IPS-NIHi7 (cell line): ENCODE measurements at regions not wholly inside any gene's neighbourhood (a gene's known extent, or its start where the extent isn't known, plus 50 kb on each side); places are given as distances from the start of the nearest gene placed in this dataset.
"Not testable (repeated sequence)": the region's sequence is repeated elsewhere in the genome, so short reads cannot be mapped to it uniquely, and the experiment has no call there.

Experiments
- DNase-seq: peaks from one replicate; pipeline ENCODE4 v3.0.0; 2012; ENCODE audit warnings: mixed read lengths; ENCODE audit errors: extremely low spot score

DNA sequence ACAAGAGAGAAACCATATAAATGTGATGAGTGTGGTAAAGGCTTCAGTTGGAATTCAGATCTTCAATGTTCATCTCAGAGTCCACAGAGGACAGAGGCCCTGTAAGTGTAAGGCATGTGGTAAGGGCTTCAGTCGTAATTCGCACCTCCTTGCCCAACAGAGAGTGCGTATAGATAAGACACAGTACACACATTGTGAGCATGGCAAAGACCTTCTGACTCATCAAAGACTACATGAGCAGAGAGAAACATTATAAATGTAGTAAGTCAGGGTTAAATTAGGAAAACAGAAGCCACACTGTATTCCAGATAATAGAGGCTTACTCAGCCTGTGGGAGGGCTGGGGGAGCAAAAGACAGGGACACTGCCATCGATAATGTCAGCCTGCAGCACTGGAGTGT lies 98.1 kb upstream of the GPR39 start:
- not testable (repeated sequence) for DNase-seq

DNA sequence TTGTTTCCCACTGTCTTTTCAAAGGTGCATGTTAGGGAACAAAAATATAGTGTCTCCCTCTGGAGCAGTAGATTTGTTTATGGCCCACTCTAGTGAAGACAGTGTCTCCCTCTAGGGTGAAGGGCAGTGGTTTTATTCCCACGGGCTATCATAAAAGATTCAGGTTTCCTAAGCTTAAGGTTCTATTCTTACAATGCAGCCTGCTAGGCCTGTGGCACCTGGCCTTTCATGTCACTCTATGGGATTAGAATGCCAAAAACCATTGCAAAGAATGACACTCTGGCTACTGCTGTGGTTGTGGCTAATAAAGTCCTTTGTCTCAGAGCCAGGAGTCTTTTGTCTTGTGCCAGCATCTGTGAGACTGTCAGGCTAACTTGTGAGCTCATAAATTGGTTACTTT lies 92.6 kb upstream of the GPR39 start:
- DNase-seq, result not testable (repeated sequence)

DNA sequence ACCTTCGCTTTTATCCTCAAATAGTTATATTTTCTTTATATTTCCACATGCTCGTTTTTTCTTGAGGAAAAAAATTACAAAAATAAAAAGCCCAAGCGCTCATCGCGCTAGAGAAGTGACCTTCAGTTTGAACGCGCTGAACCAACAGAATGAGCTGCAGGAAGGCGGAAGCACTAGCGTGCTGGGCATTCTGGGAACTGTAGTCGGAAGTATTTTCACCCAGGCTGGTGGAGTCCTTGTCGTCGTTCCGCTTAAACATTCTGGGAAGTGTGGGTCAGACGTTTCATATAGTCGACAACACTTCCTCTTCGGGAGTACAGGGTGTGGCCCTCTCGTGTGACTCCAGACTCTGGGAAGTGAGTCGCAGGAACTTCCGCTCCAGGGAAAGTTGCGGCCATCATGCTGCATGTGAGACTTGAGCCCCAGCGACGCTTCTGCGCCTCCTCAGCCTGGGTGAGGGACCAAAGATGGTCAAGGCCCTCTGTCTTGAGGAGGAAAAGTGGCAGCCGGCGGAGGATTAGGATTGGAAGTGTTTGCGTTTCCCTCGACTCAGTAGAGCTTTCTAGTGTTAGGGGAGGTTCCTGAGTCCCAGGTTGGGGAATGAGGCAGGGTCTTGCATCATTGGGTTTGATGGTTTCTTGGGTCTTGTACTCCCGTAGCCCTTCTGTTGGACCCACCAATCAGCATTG lies 84.1 kb upstream of the GPR39 start:
- DNase-seq, result not testable (repeated sequence)

DNA sequence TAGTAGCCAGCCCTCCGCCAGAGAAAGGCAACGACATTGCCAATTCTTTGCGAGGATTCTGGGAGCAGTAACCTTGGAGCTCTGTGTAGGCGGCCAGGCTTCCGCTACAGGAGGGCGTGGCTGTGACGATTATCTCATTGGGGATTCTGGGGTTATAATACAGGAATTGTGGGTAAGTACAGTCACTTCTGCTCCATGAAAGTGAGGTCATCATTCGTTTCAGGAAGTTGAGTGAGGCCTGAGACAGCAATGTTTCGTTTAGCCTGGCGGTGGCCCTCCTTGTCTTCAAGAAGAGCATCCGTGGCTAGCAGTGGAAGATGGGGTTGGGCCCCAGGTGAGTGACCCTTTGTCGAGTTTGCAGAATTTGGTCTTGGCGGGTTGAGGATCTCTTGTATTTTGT lies 79.5 kb upstream of the GPR39 start:
- DNase-seq, result not testable (repeated sequence)

DNA sequence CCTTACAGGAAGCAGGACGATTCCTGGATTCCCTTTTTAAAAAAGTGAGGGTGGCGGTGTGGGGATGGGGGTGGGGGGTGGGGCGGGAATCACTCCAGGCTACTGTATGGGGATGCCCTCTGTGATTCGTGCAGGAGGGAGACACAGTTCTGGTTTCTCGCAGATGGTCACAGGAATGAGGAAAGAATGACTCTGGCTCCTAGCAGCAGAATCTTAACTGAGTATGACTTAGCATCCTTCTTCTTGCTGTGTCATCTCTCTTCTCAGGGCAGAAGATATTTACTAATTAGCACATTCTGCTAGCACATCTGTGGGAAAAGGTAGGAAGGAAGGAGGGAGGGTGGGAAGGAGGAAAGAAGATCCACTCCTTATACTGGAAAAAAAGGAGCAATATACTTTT lies 78.8 kb upstream of the GPR39 start:
- peak; percentile 3 for DNase-seq

DNA sequence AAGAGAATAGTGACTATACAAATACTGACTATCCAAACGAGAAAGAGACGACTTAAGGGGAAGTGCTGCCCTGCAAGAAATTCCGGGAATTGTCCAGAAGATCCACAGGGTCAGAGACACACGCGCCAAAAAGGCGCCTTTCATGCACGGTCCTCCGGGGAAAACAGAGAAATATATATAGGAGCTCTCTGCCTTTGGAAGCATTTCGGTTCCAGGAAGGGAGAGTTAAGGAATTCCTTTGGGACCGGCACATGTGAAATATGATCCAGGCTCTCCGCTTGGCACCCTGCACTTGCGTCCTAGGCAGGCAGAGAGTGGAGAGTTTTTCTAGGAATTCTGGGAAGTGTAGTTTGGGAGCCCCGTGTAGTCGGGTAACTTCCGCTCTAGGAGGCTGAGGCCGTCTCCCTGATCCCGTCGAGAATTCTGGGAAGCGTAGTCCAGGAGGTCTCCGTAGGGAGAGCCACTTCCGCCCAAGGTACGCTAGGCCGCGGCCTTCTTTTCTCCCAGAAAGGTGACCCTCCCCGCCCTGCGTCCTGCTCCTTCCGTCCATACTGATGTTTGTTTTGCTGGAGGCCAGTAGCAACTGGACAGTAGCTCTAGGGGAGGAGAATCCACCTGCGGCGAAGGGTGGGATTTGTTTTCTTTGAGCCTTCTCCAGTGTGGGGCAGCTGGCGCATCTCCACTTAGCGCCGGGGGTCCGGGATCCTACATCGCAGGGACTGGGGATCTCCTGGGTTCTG lies 69.4 kb upstream of the GPR39 start:
- DNase-seq, result not testable (repeated sequence)

DNA sequence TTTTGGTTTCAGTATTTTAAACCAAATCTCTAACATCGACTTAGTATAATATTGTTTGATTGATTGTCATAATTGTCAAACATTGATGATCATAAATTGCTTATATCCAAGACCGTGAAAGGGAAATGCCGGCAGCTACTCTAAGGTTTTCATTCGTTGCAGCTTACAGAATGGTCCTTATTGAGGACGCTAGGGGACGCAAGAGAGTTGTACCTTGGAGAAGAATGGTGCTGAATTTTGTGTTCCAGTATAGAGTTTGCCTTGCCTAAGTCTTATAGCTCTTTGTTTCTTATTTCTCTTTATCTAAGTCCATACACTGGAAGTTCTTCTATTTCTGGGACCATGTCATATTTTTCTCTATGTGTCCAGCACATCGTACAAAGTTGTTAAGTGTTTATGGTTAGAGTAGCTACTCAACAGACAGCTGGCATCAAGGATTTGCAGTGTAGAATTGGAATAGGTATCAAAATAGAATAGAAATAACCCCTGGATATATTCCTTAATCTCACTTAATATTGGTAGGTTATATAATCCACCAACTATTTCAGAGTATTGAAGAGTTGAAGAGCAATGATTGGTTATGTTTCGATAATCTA lies 67.4 kb upstream of the GPR39 start:
- not testable (repeated sequence) for DNase-seq

DNA sequence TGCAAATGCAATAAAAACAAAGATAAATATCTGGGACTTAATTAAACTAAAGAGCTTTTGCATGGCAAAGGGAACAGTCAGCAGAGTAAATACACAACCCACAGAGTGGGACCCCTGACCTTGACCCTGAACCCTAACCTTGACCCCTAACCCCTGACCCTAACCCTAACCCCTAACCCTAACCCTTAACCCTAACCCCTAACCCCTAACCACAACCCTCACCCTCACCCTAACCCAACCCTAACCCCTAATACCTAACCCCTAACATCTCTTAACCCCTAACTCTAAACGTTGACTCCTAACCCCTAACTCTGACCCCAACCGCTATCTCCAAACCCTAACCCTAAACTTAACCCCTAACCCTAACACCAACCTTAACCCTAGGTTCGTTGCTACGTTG lies 64.9 kb upstream of the GPR39 start:
- DNase-seq, result not testable (repeated sequence)

DNA sequence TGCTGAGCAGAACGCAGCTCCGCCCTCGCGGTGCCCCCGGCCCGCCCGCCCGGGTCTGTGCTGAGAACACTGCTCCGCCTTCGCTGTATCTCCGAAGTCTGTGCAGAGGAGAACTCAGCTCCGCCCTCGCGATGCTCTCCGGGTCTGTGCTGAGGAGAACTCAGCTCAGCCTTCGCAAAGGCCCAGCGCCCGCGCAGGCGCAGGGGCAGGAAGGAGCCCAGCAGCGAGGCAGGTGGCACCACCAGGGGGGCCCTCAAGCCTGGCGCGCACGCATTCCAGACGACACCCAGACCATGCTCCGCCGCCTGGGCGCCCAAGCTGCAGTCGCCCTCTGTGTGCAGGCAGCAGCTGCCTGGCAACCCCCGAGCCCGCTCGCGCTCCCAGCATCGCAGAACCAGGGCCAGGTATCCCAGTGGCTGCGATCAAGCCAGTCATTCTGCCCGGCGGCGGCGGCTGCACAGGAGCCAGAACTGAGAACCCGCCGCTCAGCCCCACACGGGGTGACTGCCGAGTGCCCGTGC lies 64.1 kb upstream of the GPR39 start:
- not testable (repeated sequence) for DNase-seq

DNA sequence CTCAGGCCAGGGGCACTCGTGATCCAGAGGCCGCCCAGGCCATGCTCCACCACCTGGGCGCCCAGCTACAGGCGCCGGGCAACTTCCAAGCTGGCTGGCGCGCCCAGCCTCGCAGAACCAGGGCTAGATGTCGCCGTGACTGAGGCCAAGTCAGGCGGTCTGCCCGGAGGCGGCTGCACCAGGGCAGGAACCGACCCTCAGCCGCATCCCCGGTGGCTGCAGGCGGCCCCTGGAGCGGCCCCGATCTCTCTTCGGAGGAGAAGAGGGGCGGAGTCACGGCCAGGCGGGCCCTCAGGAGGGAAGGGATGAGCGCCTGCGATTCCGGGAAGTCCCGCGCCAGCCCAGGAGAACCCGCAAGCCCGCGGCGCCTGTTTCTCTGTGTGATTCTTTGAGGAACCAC lies 63.2 kb upstream of the GPR39 start:
- DNase-seq, result peak; percentile 23

DNA sequence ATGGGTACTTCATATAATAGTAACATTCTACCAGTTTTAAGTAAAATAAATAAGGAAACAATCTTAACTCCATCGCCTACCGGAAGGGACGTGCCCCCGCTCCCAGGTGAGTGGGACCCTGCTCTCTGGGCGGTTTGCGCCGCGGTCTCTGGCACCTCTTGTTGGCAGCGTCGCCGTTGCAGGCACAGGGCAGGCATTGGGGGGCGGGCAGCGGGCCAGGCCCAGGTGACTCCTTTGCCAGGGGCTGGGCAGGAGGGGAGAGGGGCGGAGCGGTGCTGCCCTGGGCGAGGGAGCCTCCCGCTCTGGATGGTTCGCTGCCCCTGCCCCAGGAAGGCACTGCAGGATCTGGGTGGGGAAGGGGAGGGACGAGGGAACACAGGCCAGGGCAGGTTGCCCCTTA lies 55.6 kb upstream of the GPR39 start:
- DNase-seq, result not testable (repeated sequence)

DNA sequence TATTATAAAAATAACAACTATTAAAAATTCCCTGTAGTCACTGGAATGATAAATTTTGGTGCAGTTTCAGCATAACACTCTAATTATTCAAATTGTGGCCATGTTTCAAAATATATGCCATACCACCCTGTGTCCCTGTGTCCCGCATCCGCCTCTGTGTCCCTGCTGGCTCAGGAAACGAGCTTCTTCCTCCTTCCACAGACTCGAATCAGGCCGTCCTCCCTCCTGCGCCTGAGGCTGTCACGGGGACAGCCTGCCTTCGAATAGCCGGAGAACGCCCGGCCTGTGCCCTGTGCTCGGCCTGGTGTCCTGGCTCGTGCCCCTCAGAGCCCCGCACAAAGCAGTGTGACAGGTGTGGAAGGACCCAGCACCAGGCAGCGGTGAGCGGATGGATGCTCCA lies 55.1 kb upstream of the GPR39 start:
- not testable (repeated sequence) for DNase-seq

DNA sequence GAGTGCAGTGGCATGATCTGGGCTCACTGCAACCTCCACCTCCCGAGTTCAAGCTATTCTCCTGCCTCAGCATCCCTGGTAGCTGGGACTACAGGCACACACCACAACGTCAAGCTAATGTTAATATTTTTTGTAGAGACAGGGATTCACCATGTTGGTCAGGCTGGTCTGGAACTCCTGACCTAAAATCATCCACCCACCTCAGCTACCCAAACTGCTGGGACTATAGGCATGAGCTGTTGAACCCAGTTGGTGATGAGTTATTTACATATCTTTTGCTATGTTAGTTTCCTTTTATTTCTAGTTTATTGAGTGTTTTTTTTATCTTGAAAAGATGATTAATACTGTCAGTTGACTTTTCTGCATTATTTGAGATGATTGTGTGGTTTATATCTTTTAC lies 53.3 kb upstream of the GPR39 start:
- not testable (repeated sequence) for DNase-seq

DNA sequence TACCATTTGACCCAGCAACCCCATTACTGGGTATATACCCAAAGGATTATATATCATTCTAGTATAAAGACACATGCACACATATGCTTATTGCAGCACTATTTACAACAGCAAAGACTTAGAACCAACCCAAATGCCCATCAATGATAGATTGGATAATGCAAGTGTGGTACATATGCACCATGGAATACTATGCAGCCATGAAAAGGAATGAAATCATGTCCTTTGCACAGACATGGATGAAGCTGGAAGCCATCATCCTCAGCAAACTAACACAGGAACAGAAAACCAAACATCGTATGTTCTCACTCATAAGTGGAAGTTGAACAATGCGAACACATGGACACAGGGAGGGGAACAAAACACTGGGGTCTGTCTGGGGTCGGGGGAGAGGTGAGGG lies 50.6 kb upstream of the GPR39 start:
- DNase-seq, result not testable (repeated sequence)

DNA sequence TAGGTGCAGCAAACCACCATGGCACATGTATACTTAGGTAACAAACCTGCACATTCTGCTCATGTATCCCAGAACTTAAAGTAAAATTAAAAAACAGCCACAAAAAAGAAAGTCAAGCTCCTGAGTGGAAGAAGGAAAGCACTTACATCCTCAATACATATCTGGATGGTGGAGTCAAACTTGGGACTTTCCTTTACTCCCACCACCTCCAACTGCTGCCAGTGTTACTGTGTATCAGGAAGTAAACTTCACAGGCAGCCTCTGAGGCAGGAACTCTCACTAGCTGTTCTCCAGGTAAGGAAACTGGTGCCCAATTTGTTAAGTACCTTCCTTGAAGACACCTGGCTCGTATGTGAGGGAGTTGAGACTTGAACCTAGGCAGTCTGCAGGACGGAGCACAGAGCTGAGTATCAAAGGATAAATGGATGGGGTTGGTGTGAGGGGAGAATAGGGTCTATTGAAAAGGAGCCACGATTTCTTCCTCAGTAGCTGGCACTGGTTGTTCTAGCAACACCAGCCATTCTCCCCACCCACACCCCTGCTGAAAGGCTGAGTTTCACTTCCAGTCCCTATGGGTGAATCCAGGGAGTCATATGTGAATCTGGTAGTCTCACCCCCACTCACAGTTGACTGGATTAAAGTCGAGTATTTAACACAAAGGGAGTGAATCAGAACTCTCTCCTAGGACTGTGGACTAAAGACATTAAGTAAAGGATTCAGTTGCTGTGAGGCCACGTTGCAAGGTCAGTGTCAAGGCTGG lies 50.0 kb upstream of the GPR39 start:
- DNase-seq, result no peak
